OCI-LY7 (cell line): ENCODE measurements at regions not wholly inside any gene's neighbourhood (a gene's known extent, or its start where the extent isn't known, plus 50 kb on each side); places are given as distances from the start of the nearest gene placed in this dataset.

Experiments used
- BruUV-seq: library from RNA; stranded (reverse); fragments of 400-500 nt; replicated peaks from 2 replicates; lab custom pipeline; 2021; lab: Mats Ljungman, UMichigan
- CTCF ChIA-PET: fragments of 300-600 bp; sonication (Branson Sonifier 250); formaldehyde crosslinking; loops from one replicate; lab custom pipeline; 2022; ENCODE audit warnings: antibody characterized with exemption; ENCODE audit not compliant: unreplicated experiment; lab: Charles Lee
- POLR2A ChIA-PET: fragments of 300-600 bp; sonication (Branson Sonifier 250); formaldehyde crosslinking; loops from one replicate; lab custom pipeline; 2022; ENCODE audit warnings: antibody characterized with exemption; lab: Charles Lee
- DNase-seq: peaks from one replicate; pipeline ENCODE4 v3.0.0-alpha.2; 2015; ENCODE audit warnings: low spot score
- H2AFZ ChIP-seq: fragments of 200-600 bp; sonication (generic), shearing (Covaris generic); 2 replicates; pipeline ENCODE4 v1.6.1; 2014; ENCODE audit warnings: mild to moderate bottlenecking, antibody characterized with exemption, low read length, moderate library complexity
- H3K27ac ChIP-seq: fragments of 200-600 bp; sonication (generic); 2 replicates; pipeline ENCODE4 v1.5.1; 2014; ENCODE audit warnings: mixed run types, low read depth, mild to moderate bottlenecking, moderate library complexity, low read length, inconsistent platforms; ENCODE audit not compliant: poor library complexity, severe bottlenecking
- H3K36me3 ChIP-seq: fragments of 200-600 bp; sonication (generic); 2 replicates; pipeline ENCODE4 v1.6.1; 2014; ENCODE audit warnings: mild to moderate bottlenecking, antibody characterized with exemption, low read length, moderate library complexity, mixed read lengths; ENCODE audit not compliant: insufficient read depth
- H3K4me1 ChIP-seq: fragments of 200-600 bp; sonication (generic); 2 replicates; pipeline ENCODE4 v1.5.1; 2014; ENCODE audit warnings: mild to moderate bottlenecking, low read length; ENCODE audit not compliant: insufficient read depth, poor library complexity, severe bottlenecking
- H3K4me2 ChIP-seq: fragments of 200-600 bp; sonication (generic); 2 replicates; pipeline ENCODE4 v1.6.1; 2014; ENCODE audit warnings: mild to moderate bottlenecking, low read length
- H3K4me3 ChIP-seq: fragments of 200-600 bp; sonication (generic); 2 replicates; pipeline ENCODE4 v1.5.1; 2014; ENCODE audit warnings: mild to moderate bottlenecking, low read depth, low read length; ENCODE audit not compliant: poor library complexity, severe bottlenecking
- H3K79me2 ChIP-seq: fragments of 200-600 bp; sonication (generic); 2 replicates; pipeline ENCODE4 v1.6.1; 2016; ENCODE audit warnings: low read depth, mild to moderate bottlenecking, low read length, moderate library complexity, mixed read lengths; ENCODE audit not compliant: insufficient read depth
- H3K9me2 ChIP-seq: fragments of 200-600 bp; sonication (generic); 2 replicates; pipeline ENCODE4 v1.6.1; 2016; ENCODE audit warnings: mild to moderate bottlenecking, low read length, mixed read lengths; ENCODE audit not compliant: insufficient read depth
- H3K9me3 ChIP-seq: fragments of 200-600 bp; sonication (generic); 2 replicates; pipeline ENCODE4 v1.6.1; 2014; ENCODE audit warnings: mild to moderate bottlenecking, mixed run types, low read length, mixed read lengths
- H4K20me1 ChIP-seq: fragments of 200-600 bp; sonication (generic); 2 replicates; pipeline ENCODE4 v1.6.1; 2014; ENCODE audit warnings: mild to moderate bottlenecking, antibody characterized with exemption, low read length, moderate library complexity, mixed read lengths; ENCODE audit not compliant: insufficient read depth
- CTCF ChIP-seq: fragments of 200-600 bp; sonication (generic); conservative IDR thresholded peaks from 2 replicates; pipeline ENCODE4 v1.5.1; 2014; ENCODE audit warnings: mild to moderate bottlenecking, antibody characterized with exemption, low read length, moderate library complexity, mixed read lengths
- EZH2phosphoT487 ChIP-seq: fragments of 200-600 bp; sonication (generic); IDR thresholded peaks from 2 replicates; pipeline ENCODE4 v1.6.1; 2018; ENCODE audit warnings: low read depth, borderline replicate concordance, mild to moderate bottlenecking, mixed run types, antibody characterized with exemption, low read length, moderate library complexity, mixed read lengths
- intact Hi-C: fragments of 100-400 bp; cut with micrococcal nuclease; formaldehyde crosslinking; loops from one replicate; pipeline ENCODE4 v1.10.0; 2022; ENCODE audit not compliant: unreplicated experiment

GRCh38 chr1:13900583-13900982, 200.6 kb downstream of the PRDM2 start:
- intact Hi-C loops, result no loop called here
- no peaks in the 10 kb centered on the region for H3K9me2 ChIP-seq
- no peak overlapping the region for H3K4me3 ChIP-seq
- TF ChIP-seq EZH2phosphoT487 (no peak), CTCF (no peak)
- no peaks in the 10 kb centered on the region for H3K79me2 ChIP-seq
- H3K4me2 ChIP-seq, result no peak overlapping the region
- no peaks in the 10 kb centered on the region for H3K4me1 ChIP-seq
- H3K27ac ChIP-seq, result no peak overlapping the region
- DNase-seq, result no peak
- H3K36me3 ChIP-seq, result no peaks in the 10 kb centered on the region
- H4K20me1 ChIP-seq, result no peaks in the 10 kb centered on the region
- POLR2A ChIA-PET, result no interaction called here
- CTCF ChIA-PET, result no interaction called here
- BruUV-seq, result no TSS peak
- no peaks in the 10 kb centered on the region for H3K9me3 ChIP-seq
- no peak overlapping the region for H2AFZ ChIP-seq

- TF ChIP-seq CTCF, result no peak
- TF ChIP-seq EZH2phosphoT487, result no peak
- CTCF ChIA-PET, result no interaction called here
- Histone ChIP-seq H3K4me3 (no peak overlapping the region), H2AFZ (no peak overlapping the region), H3K9me2 (no peaks in the 10 kb centered on the region), H3K4me1 (no peaks in the 10 kb centered on the region), H4K20me1 (no peaks in the 10 kb centered on the region), H3K79me2 (no peaks in the 10 kb centered on the region), H3K27ac (no peak overlapping the region), H3K36me3 (no peaks in the 10 kb centered on the region), H3K9me3 (no peaks in the 10 kb centered on the region), H3K4me2 (no peak overlapping the region)
- no TSS peak for BruUV-seq
- no peak for DNase-seq
- intact Hi-C loops, result no loop called here
- POLR2A ChIA-PET, result interaction anchor here (0.5 to 0.8 kb wide), 2 partner anchors 27 to 1976 kb away, joined by 3 read pairs; no protein-coding TSS in a partner anchor
Measured at GRCh38 chr1:13901039-13901438, 201.1 kb downstream of the PRDM2 start.

GRCh38 chr1:13901597-13901996, 201.6 kb downstream of the PRDM2 start:
- DNase-seq, result no peak
- Histone ChIP-seq H3K4me2 (no peak overlapping the region), H3K36me3 (no peaks in the 10 kb centered on the region), H3K4me3 (no peak overlapping the region), H3K9me2 (no peaks in the 10 kb centered on the region), H4K20me1 (no peaks in the 10 kb centered on the region), H3K9me3 (no peaks in the 10 kb centered on the region), H3K27ac (no peak overlapping the region), H3K79me2 (no peaks in the 10 kb centered on the region), H2AFZ (no peak overlapping the region), H3K4me1 (no peaks in the 10 kb centered on the region)
- TF ChIP-seq EZH2phosphoT487 (no peak), CTCF (no peak)
- POLR2A ChIA-PET, result interaction anchor here (0.5 to 0.8 kb wide), 2 partner anchors 26 to 1977 kb away, joined by 3 read pairs; no protein-coding TSS in a partner anchor
- intact Hi-C loops, result no loop called here
- CTCF ChIA-PET, result no interaction called here
- BruUV-seq, result no TSS peak
